ENCODE measurements at regions not wholly inside any gene's neighbourhood (a gene's known extent, or its start where the extent isn't known, plus 50 kb on each side); places are given as distances from the start of the nearest gene placed in this dataset.

DNA sequence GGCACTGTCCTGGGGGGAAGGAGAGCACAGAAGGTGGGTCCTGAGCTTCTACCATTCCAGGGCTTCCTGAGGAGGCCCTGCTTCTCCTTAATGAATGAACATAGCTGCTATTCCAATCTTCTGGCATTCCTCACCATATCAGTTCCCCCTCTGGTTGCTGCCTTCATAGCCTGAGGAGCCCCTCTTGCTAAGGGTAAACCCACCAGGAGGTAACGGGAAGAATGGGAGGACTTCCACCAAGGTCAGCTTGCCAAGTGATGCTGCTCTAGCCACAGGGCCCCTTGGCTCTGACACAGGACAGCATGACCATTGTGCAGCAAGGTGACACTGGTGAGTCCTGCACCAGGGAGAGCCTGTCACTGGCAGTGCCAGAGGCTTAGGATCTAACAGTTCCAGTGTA lies 1022.5 kb downstream of the TBC1D22A start:
- Histone ChIP-seq H3K36me3 (ENCODE audit: control insufficient read depth, insufficient read depth, low read length) (no peaks in the 10 kb centered on the region), H3K27me3 (replicated peaks; ENCODE audit: control insufficient read depth, insufficient read depth, low read length) (no peaks in the 10 kb centered on the region), H3K4me3 (replicated peaks; ENCODE audit: low read depth, low read length) (no peak overlapping the region)
- TF ChIP-seq, protein P1, sequence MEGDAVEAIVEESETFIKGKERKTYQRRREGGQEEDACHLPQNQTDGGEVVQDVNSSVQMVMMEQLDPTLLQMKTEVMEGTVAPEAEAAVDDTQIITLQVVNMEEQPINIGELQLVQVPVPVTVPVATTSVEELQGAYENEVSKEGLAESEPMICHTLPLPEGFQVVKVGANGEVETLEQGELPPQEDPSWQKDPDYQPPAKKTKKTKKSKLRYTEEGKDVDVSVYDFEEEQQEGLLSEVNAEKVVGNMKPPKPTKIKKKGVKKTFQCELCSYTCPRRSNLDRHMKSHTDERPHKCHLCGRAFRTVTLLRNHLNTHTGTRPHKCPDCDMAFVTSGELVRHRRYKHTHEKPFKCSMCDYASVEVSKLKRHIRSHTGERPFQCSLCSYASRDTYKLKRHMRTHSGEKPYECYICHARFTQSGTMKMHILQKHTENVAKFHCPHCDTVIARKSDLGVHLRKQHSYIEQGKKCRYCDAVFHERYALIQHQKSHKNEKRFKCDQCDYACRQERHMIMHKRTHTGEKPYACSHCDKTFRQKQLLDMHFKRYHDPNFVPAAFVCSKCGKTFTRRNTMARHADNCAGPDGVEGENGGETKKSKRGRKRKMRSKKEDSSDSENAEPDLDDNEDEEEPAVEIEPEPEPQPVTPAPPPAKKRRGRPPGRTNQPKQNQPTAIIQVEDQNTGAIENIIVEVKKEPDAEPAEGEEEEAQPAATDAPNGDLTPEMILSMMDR (IDR thresholded peaks at IDR 0.05; ENCODE audit: insufficient read depth, low read length, poor library complexity, severe bottlenecking): no peak
- no peak for DNase-seq (ENCODE audit: extremely low read depth, insufficient read length)

DNA sequence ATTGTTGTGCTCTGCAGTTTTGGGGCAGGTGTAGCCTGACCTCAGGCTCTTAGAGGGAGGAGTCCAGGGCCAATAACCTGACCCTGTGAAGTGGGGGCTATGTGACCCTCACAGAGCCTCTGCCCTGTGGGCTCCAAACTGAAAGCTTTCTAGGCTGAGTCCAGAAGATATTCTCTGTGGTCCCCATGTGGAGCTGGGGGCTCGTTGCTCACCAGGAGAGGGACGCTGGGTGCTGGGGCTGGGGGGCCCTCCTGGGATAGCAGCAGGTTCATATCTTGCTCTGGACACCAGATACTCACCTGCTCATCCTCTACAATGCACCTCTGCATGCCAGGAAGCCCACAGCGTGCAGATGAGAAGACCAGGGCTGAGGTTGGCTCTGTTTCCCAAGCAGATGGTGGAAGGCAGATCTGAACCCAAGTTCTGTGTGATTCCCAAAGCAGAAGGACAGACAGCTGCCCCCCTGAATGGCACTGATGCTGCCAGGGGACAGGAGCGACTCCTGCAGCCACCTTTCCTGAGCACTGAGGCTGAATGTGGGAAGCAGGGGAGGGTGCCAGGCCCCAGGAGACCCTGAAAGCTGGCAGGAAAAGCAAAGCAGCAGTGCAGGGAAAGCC lies 1022.0 kb downstream of the TBC1D22A start:
- Histone ChIP-seq H3K36me3 (ENCODE audit: control insufficient read depth, insufficient read depth, low read length) (no peaks in the 10 kb centered on the region), H3K4me3 (replicated peaks; ENCODE audit: low read depth, low read length) (no peak overlapping the region), H3K27me3 (replicated peaks; ENCODE audit: control insufficient read depth, insufficient read depth, low read length) (no peaks in the 10 kb centered on the region)
- DNase-seq (ENCODE audit: extremely low read depth, insufficient read length): no peak
- TF ChIP-seq, protein P1 (IDR thresholded peaks at IDR 0.05; ENCODE audit: insufficient read depth, low read length, poor library complexity, severe bottlenecking): no peak

DNA sequence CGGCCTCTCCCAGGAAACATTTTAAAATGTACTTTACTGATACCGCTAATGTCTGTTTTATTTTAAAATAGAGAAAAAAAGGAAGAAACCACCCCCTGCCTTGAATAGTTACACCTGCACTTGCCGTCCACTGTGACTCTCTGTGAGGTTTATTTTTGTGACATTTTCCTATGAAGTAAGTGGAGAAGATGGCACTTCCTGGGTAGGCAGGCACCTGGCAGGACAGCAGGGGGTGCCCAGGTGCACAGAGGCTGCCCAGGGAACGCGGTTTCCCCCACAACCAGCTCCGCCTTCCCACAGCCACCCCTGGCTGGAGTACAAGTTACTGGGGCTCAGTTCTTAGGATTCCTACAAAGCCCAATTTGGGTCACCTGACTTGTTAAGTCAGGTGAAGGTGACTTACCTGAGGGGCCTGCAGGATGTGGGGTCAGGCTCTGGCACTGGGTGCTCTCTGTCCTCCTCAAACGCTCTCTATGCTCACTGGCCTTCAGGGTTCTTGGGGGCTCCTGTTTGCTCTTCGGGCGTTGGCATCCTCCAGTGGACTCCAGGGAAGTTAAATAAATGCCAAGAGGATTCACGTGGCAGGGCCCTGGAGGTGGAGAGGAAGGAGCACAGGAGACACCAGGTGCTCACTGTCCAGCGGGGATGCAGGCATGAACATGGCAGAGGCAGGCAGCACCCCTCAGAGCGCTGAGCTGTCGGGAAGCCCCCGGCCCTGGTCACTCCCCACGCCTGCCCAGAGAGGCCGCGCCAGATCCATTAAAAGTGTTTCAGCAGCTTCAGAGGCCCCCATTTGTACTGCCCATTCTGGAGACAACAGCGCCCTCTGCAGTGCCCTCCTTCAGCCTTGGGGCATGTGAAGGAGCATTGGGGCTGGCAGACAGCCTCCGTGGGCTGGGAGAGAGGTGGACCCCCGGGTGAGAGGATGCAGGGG lies 1021.2 kb downstream of the TBC1D22A start:
- DNase-seq (ENCODE audit: extremely low read depth, insufficient read length): no peak
- TF ChIP-seq, protein P1 (IDR thresholded peaks at IDR 0.05; ENCODE audit: insufficient read depth, low read length, poor library complexity, severe bottlenecking): no peak
- H3K27me3 ChIP-seq (replicated peaks; ENCODE audit: control insufficient read depth, insufficient read depth, low read length): no peaks in the 10 kb centered on the region
- H3K36me3 ChIP-seq (ENCODE audit: control insufficient read depth, insufficient read depth, low read length): no peaks in the 10 kb centered on the region
- no peak overlapping the region for H3K4me3 ChIP-seq (replicated peaks; ENCODE audit: low read depth, low read length)

DNA sequence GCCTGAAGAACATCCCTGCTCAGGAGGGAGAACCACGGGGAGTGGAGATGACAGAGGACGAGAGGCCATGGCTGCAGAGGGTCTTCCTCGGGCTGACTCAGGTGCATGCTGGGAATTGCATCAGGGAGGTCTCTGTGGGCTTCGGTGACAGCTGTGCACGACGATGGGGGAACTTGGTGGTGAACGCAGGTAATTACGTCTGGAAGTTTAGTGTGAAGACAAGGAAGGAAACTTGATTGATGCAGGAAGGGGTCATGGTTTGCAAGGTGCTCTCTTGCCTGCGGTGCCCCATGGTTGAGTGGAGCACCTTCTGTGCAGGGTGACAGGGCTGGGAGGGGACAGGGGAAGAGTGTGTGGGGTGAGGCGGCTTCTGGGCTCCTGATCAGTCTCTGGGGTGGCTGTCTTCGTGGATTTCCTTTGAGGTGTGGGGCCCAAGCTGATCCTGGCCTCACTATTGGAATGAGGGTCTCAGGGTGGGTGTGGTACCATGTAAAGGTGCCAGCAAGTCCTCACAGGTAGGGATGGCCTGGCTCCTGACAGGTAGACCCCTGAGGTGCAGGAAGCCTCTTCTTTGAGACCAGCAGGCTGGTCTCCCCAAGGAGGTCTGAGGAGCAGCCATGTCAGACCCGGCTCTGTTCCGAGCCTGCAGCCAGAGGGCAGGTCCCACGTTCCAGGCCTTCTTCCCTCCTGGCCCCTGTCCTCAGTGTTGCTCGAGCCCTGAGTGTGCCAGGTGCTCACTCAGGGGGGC lies 1020.1 kb downstream of the TBC1D22A start:
- Histone ChIP-seq H3K27me3 (replicated peaks; ENCODE audit: control insufficient read depth, insufficient read depth, low read length) (no peaks in the 10 kb centered on the region), H3K36me3 (ENCODE audit: control insufficient read depth, insufficient read depth, low read length) (no peaks in the 10 kb centered on the region), H3K4me3 (replicated peaks; ENCODE audit: low read depth, low read length) (no peak overlapping the region)
- TF ChIP-seq, protein P1 (IDR thresholded peaks at IDR 0.05; ENCODE audit: insufficient read depth, low read length, poor library complexity, severe bottlenecking): no peak
- DNase-seq (ENCODE audit: extremely low read depth, insufficient read length): no peak

DNA sequence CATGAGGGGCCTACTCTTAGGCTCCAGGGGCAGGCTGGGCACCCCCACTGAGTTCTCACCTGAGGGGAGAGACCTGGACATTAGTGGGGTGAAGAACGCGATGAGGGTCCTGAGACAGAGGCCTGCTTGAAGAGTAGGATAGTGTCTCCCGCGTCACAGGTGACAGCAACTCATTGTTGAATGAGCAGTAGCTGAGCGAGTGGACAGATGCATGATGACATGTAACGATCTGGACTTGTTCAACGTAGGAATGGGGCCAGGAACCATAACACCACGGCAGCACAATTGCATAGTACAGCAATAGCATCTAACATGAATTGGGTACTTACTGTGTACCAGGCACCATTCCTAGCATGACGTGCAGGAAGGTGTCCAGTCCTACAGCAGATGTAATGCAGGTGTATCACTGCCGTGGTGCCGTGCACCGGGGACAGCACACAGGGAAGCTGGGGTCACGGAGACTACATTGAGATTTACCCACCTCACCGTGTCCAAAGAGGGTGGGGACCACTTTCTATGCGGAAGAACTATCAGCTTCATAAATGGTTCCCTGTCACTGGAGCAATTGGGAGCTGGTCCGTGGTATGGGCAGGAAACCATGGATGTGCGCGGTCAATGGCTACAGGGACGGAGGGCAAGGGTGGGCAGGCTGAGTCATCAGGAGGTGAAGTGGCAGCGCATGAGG lies 1019.1 kb downstream of the TBC1D22A start:
- H3K4me3 ChIP-seq (replicated peaks; ENCODE audit: low read depth, low read length): no peak overlapping the region
- TF ChIP-seq, protein P1 (IDR thresholded peaks at IDR 0.05; ENCODE audit: insufficient read depth, low read length, poor library complexity, severe bottlenecking): no peak
- H3K27me3 ChIP-seq (replicated peaks; ENCODE audit: control insufficient read depth, insufficient read depth, low read length): no peaks in the 10 kb centered on the region
- no peak for DNase-seq (ENCODE audit: extremely low read depth, insufficient read length)
- H3K36me3 ChIP-seq (ENCODE audit: control insufficient read depth, insufficient read depth, low read length): no peaks in the 10 kb centered on the region
